Fibroblast of lung (primary cell): ENCODE measurements at regions not wholly inside any gene's neighbourhood (a gene's known extent, or its start where the extent isn't known, plus 50 kb on each side); places are given as distances from the start of the nearest gene placed in this dataset.

Experiments
- DNase-seq, 2 donors: peaks; one replicate each; pipeline versions ENCODE4 v3.0.0 to v3.0.0-alpha.2; 2010; ENCODE audit warnings: low read depth in 2 of 2
- H2AFZ ChIP-seq: 2 replicates; pipeline ENCODE4 v1.5.1; 2012; ENCODE audit warnings: low read length, control low read depth, inconsistent platforms
- H3K27ac ChIP-seq: 2 replicates; pipeline ENCODE4 v1.5.1; 2011; ENCODE audit warnings: low read length, control low read depth; ENCODE audit not compliant: insufficient read depth
- H3K27me3 ChIP-seq: 2 replicates; pipeline ENCODE4 v1.5.1; 2011; ENCODE audit warnings: mild to moderate bottlenecking, low read length; ENCODE audit not compliant: control insufficient read depth, insufficient read depth
- H3K36me3 ChIP-seq: 2 replicates; pipeline ENCODE4 v1.5.1; 2011; ENCODE audit warnings: low read length; ENCODE audit not compliant: control insufficient read depth, insufficient read depth
- H3K4me1 ChIP-seq: 2 replicates; pipeline ENCODE4 v1.5.1; 2011; ENCODE audit warnings: low read length; ENCODE audit not compliant: control insufficient read depth, insufficient read depth; ENCODE audit errors: extremely low read depth
- H3K4me2 ChIP-seq: 2 replicates; pipeline ENCODE4 v1.5.1; 2011; ENCODE audit warnings: low read length, control low read depth; ENCODE audit not compliant: insufficient read depth; ENCODE audit errors: extremely low read depth
- H3K4me3 ChIP-seq, 4 experiments: fragments of 200-600 bp in 1 of 4; sonication (generic) in 1 of 4; replicated peaks in 1 of 4; 2 replicates each; pipeline ENCODE4 v1.5.1; 2011 to 2016; ENCODE audit warnings: low read length in 4 of 4, low read depth in 3 of 4, mild to moderate bottlenecking in 3 of 4, control low read depth in 2 of 4, inconsistent platforms in 1 of 4, mixed read lengths in 1 of 4; ENCODE audit not compliant: insufficient read depth in 1 of 4; ENCODE audit errors: control extremely low read depth in 1 of 4
- H3K79me2 ChIP-seq: 2 replicates; pipeline ENCODE4 v1.5.1; 2012; ENCODE audit warnings: mild to moderate bottlenecking, low read length, inconsistent platforms; ENCODE audit not compliant: control insufficient read depth, insufficient read depth
- H3K9ac ChIP-seq: 2 replicates; pipeline ENCODE4 v1.5.1; 2011; ENCODE audit warnings: mild to moderate bottlenecking, low read length, control low read depth; ENCODE audit not compliant: insufficient read depth
- H3K9me3 ChIP-seq: 2 replicates; pipeline ENCODE4 v1.5.1; 2012; ENCODE audit warnings: low read depth, low read length; ENCODE audit not compliant: control insufficient read depth, insufficient read depth
- H4K20me1 ChIP-seq: 2 replicates; pipeline ENCODE4 v1.5.1; 2011; ENCODE audit warnings: low read length; ENCODE audit not compliant: control insufficient read depth, insufficient read depth; ENCODE audit errors: extremely low read depth
- EZH2 ChIP-seq: IDR thresholded peaks from 2 replicates; pipeline ENCODE4 v1.5.1; 2012; ENCODE audit warnings: low read length, control low read depth, mild to moderate bottlenecking; ENCODE audit errors: missing control alignments
- TF ChIP-seq, protein P1 (sequence below), 2 donors: IDR thresholded peaks in 1 of 2; conservative IDR thresholded peaks in 1 of 2; 1 replicate in 1 of 2; 2 replicates in 1 of 2; pipeline ENCODE4 v1.5.1; 2011 to 2012; ENCODE audit warnings: low read length in 2 of 2, control low read depth in 1 of 2, inconsistent platforms in 1 of 2, low read depth in 1 of 2, mild to moderate bottlenecking in 1 of 2

DNA sequence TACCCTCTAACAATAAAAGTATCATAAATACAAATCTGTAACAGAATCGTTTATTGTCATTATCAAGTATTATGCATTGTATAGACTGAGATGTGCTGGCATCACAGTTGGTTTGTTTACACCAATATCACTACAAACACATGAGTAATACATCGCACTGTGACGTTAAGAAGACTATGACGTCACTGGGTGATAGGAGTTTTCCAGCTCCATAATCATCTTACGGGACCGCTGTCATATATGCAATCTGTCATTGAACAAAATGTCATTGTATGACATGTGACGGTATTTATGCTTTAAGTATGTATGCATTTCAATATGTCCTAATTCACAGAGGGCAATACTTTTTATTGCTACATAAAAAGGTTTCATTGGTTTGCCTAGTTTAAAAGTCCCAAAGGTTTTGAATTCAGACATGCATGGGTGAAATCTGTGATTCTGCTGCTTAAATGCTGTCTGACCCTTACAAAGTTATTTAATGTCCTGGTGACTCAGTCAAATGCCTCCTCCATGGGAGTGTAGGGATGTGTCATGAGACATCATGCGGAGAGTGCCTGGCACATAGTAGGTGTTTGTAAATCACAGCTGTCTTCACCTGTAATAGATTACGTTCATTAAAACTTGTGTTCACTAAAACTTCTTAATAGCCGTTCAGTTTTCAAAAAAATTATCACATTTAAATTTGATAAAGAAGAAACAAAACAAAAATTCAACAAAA is 160.7 kb upstream of the PDE10A start:
- no peaks in the 10 kb centered on the region for H3K79me2 ChIP-seq
- no peaks in the 10 kb centered on the region for H3K9me3 ChIP-seq
- H3K4me3 ChIP-seq: no peak overlapping the region
- TF ChIP-seq, protein P1, sequence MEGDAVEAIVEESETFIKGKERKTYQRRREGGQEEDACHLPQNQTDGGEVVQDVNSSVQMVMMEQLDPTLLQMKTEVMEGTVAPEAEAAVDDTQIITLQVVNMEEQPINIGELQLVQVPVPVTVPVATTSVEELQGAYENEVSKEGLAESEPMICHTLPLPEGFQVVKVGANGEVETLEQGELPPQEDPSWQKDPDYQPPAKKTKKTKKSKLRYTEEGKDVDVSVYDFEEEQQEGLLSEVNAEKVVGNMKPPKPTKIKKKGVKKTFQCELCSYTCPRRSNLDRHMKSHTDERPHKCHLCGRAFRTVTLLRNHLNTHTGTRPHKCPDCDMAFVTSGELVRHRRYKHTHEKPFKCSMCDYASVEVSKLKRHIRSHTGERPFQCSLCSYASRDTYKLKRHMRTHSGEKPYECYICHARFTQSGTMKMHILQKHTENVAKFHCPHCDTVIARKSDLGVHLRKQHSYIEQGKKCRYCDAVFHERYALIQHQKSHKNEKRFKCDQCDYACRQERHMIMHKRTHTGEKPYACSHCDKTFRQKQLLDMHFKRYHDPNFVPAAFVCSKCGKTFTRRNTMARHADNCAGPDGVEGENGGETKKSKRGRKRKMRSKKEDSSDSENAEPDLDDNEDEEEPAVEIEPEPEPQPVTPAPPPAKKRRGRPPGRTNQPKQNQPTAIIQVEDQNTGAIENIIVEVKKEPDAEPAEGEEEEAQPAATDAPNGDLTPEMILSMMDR (conservative IDR thresholded peaks at IDR 0.05 in 1 of 2, IDR thresholded peaks at IDR 0.05 in 1 of 2; ENCODE audit: low read depth in 1 of 2, low read length in 2 of 2): no peak
- no peak for TF ChIP-seq EZH2
- H4K20me1 ChIP-seq: no peaks in the 10 kb centered on the region
- DNase-seq: no peak
- H3K4me1 ChIP-seq: no peaks in the 10 kb centered on the region
- no peak overlapping the region for H3K4me2 ChIP-seq
- H3K27ac ChIP-seq: no peak overlapping the region
- H2AFZ ChIP-seq: no peak overlapping the region
- no peak overlapping the region for H3K9ac ChIP-seq
- no peaks in the 10 kb centered on the region for H3K27me3 ChIP-seq
- H3K36me3 ChIP-seq: no peaks in the 10 kb centered on the region

DNA sequence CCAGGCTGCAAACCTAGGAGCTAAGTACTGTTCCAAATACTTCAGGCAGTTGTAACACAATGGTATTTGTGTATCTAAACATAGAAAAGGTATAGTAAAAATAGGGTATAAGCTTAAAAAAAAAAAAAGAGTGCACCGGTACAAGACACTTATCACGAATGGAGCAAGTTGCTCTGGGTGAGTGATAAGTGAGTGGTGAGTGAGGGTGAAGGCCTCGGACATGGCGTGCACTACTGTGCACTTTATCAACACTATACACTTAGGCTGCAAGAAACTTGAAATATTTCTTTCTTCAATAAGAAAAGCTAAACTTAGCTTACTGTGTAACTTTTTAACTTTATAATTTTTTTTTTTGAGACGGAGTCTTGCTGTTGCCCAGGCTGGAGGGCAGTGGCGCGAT is 159.5 kb upstream of the PDE10A start:
- no peaks in the 10 kb centered on the region for H4K20me1 ChIP-seq
- H3K4me3 ChIP-seq: no peak overlapping the region
- H3K9ac ChIP-seq: no peak overlapping the region
- H3K9me3 ChIP-seq: no peaks in the 10 kb centered on the region
- H3K4me2 ChIP-seq: no peak overlapping the region
- no peaks in the 10 kb centered on the region for H3K4me1 ChIP-seq
- H3K79me2 ChIP-seq: no peaks in the 10 kb centered on the region
- H3K36me3 ChIP-seq: no peaks in the 10 kb centered on the region
- no peak overlapping the region for H2AFZ ChIP-seq
- no peaks in the 10 kb centered on the region for H3K27me3 ChIP-seq
- TF ChIP-seq, protein P1 (conservative IDR thresholded peaks at IDR 0.05 in 1 of 2, IDR thresholded peaks at IDR 0.05 in 1 of 2; ENCODE audit: low read depth in 1 of 2, low read length in 2 of 2): no peak
- no peak for TF ChIP-seq EZH2
- H3K27ac ChIP-seq: no peak overlapping the region
- no peak for DNase-seq

DNA sequence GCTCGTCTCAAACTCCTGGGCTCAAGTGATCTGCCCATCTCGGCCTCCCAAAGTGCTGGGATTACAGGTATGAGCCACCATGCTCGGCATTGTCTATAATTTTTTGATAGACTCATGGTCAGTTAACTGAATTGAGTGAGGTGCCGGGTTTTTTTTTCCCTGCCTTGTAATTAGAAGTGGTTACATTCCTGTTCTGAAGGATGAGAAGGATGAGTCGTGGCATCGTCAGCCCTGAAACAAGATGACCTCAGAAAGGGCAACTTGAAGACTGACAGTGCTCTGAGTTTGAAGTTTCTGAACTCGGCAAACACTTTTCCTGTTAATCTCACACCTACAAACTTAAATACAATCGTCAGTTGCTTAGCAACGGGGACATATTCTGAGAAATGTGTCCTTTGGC is 158.7 kb upstream of the PDE10A start:
- Histone ChIP-seq H3K4me2 (no peak overlapping the region), H3K4me3 (no peak overlapping the region), H3K9me3 (no peaks in the 10 kb centered on the region), H3K4me1 (no peaks in the 10 kb centered on the region), H2AFZ (no peak overlapping the region), H3K36me3 (no peaks in the 10 kb centered on the region), H3K79me2 (no peaks in the 10 kb centered on the region), H4K20me1 (no peaks in the 10 kb centered on the region), H3K27me3 (no peaks in the 10 kb centered on the region), H3K27ac (no peak overlapping the region), H3K9ac (no peak overlapping the region)
- no peak for TF ChIP-seq EZH2
- TF ChIP-seq, protein P1 (conservative IDR thresholded peaks at IDR 0.05 in 1 of 2, IDR thresholded peaks at IDR 0.05 in 1 of 2; ENCODE audit: low read depth in 1 of 2, low read length in 2 of 2): no peak
- no peak for DNase-seq
